ENCODE measurements at regions not wholly inside any gene's neighbourhood (a gene's known extent, or its start where the extent isn't known, plus 50 kb on each side); places are given as distances from the start of the nearest gene placed in this dataset.

GRCh38 chr13:64160479-64160878 lies 2744.8 kb upstream of the PCDH20 start:
- TF ChIP-seq POLR2A (IDR thresholded peaks at IDR 0.05) (no peak), CTCF (IDR thresholded peaks at IDR 0.05) (no peak), EP300 (IDR thresholded peaks at IDR 0.05) (no peak)
- no peaks in the 10 kb centered on the region for H3K4me1 ChIP-seq
- no peak overlapping the region for H3K27ac ChIP-seq
- H3K36me3 ChIP-seq: no peaks in the 10 kb centered on the region
- H3K9me3 ChIP-seq: no peaks in the 10 kb centered on the region
- no peak overlapping the region for H3K4me3 ChIP-seq
- H3K27me3 ChIP-seq: no peaks in the 10 kb centered on the region
- DNase-seq (ENCODE audit: low spot score in 2 of 2): no peak

GRCh38 chr13:64158908-64159307 lies 2743.3 kb upstream of the PCDH20 start:
- TF ChIP-seq CTCF (IDR thresholded peaks at IDR 0.05): no peak
- TF ChIP-seq POLR2A (IDR thresholded peaks at IDR 0.05): no peak
- no peak for TF ChIP-seq EP300 (IDR thresholded peaks at IDR 0.05)
- Histone ChIP-seq H3K27ac (no peak overlapping the region), H3K4me1 (no peaks in the 10 kb centered on the region), H3K4me3 (no peak overlapping the region), H3K27me3 (no peaks in the 10 kb centered on the region), H3K36me3 (no peaks in the 10 kb centered on the region), H3K9me3 (no peaks in the 10 kb centered on the region)
- no peak for DNase-seq (ENCODE audit: low spot score in 2 of 2)
- 23 to 24% methylated on average over 3 of the region's 3 CpGs for WGBS, 2 donors

- H3K9me3 ChIP-seq: peaks cover 0 to 7% (median 0%) of the 10 kb centered on the region in 4 donors
- TF ChIP-seq POLR2A (IDR thresholded peaks at IDR 0.05) (no peak), EP300 (IDR thresholded peaks at IDR 0.05) (no peak), CTCF (IDR thresholded peaks at IDR 0.05) (no peak)
- H3K4me1 ChIP-seq: no peaks in the 10 kb centered on the region
- no peak overlapping the region for H3K4me3 ChIP-seq
- H3K27ac ChIP-seq: no peak overlapping the region
- no peak for DNase-seq (ENCODE audit: low spot score in 2 of 2)
- H3K27me3 ChIP-seq: no peaks in the 10 kb centered on the region
- no peaks in the 10 kb centered on the region for H3K36me3 ChIP-seq
- WGBS, 2 donors: 73 to 77% methylated on average over 1 of the region's 1 CpG
These were observed 2738.9 kb upstream of the PCDH20 start for GRCh38 chr13:64154514-64154913.

GRCh38 chr13:64130600-64130999 lies 2715.0 kb upstream of the PCDH20 start:
- 64 to 78% methylated on average over 4 of the region's 4 CpGs for WGBS, 2 donors
- no peak for TF ChIP-seq EP300 (IDR thresholded peaks at IDR 0.05)
- no peak for TF ChIP-seq CTCF (IDR thresholded peaks at IDR 0.05)
- TF ChIP-seq POLR2A (IDR thresholded peaks at IDR 0.05): no peak

GRCh38 chr13:64130171-64130570 lies 2714.5 kb upstream of the PCDH20 start:
- 30 to 95% methylated on average over 3 of the region's 3 CpGs for WGBS, 2 donors
- Histone ChIP-seq H3K4me1 (no peaks in the 10 kb centered on the region), H3K27ac (no peak overlapping the region), H3K27me3 (no peaks in the 10 kb centered on the region), H3K4me3 (no peak overlapping the region), H3K9me3 (no peaks in the 10 kb centered on the region), H3K36me3 (no peaks in the 10 kb centered on the region)
- DNase-seq (ENCODE audit: low spot score in 2 of 2): no peak
- TF ChIP-seq EP300 (IDR thresholded peaks at IDR 0.05) (no peak), POLR2A (IDR thresholded peaks at IDR 0.05) (no peak), CTCF (IDR thresholded peaks at IDR 0.05) (no peak)

More at GRCh38 chr13:64130600-64130999, 2715.0 kb upstream of the PCDH20 start:
- no peak for DNase-seq (ENCODE audit: low spot score in 2 of 2)
- H3K36me3 ChIP-seq: no peaks in the 10 kb centered on the region
- H3K4me3 ChIP-seq: no peak overlapping the region
- H3K27ac ChIP-seq: no peak overlapping the region
- H3K27me3 ChIP-seq: no peaks in the 10 kb centered on the region
- H3K9me3 ChIP-seq: no peaks in the 10 kb centered on the region
- H3K4me1 ChIP-seq: no peaks in the 10 kb centered on the region
